ENCODE measurements at regions not wholly inside any gene's neighbourhood (a gene's known extent, or its start where the extent isn't known, plus 50 kb on each side); places are given as distances from the start of the nearest gene placed in this dataset.

DNA sequence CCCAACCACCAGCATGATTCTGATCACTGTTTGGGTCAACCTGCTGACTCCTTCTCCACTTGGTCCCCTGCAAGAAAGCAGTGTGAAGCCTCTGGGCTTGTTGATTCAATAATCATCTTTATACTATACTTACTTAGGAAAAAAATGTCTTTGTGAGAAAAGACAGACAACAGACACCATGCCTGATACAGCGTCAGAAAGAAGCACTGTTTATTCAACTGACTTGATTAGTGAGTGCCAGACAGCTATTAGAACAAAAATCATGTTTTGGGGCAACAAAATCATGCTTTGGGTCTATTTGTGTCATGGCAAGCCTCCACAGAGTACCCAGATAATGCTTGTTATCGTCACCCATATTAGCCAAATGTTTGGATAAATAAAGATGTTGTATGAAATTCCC, 58.7 kb upstream of the ATL2 start:
- no peaks in the 10 kb centered on the region for H3K36me3 ChIP-seq (ENCODE audit: low read length)
- H3F3A ChIP-seq (ENCODE audit: insufficient read depth): no peaks in the 10 kb centered on the region
- H3K9ac ChIP-seq (ENCODE audit: low read length): no peak overlapping the region
- H3K9me3 ChIP-seq (ENCODE audit: insufficient read depth, low read length): no peaks in the 10 kb centered on the region
- no peak overlapping the region for H3K27ac ChIP-seq (ENCODE audit: low read depth, low read length)
- H4K20me1 ChIP-seq (ENCODE audit: low read depth, low read length): no peaks in the 10 kb centered on the region
- no peaks in the 10 kb centered on the region for H3K27me3 ChIP-seq (ENCODE audit: low read length)
- H3K79me2 ChIP-seq (ENCODE audit: insufficient read depth, low read length): no peaks in the 10 kb centered on the region
- no peak for TF ChIP-seq EZH2phosphoT487 (conservative IDR thresholded peaks at IDR 0.05; ENCODE audit: low read length)
- TF ChIP-seq, protein P1, sequence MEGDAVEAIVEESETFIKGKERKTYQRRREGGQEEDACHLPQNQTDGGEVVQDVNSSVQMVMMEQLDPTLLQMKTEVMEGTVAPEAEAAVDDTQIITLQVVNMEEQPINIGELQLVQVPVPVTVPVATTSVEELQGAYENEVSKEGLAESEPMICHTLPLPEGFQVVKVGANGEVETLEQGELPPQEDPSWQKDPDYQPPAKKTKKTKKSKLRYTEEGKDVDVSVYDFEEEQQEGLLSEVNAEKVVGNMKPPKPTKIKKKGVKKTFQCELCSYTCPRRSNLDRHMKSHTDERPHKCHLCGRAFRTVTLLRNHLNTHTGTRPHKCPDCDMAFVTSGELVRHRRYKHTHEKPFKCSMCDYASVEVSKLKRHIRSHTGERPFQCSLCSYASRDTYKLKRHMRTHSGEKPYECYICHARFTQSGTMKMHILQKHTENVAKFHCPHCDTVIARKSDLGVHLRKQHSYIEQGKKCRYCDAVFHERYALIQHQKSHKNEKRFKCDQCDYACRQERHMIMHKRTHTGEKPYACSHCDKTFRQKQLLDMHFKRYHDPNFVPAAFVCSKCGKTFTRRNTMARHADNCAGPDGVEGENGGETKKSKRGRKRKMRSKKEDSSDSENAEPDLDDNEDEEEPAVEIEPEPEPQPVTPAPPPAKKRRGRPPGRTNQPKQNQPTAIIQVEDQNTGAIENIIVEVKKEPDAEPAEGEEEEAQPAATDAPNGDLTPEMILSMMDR (IDR thresholded peaks at IDR 0.05; ENCODE audit: insufficient read depth, low read length, poor library complexity, severe bottlenecking): no peak
- H3K9me2 ChIP-seq (replicated peaks; ENCODE audit: insufficient read depth, low read length): no peaks in the 10 kb centered on the region
- H3K4me2 ChIP-seq (ENCODE audit: low read depth, low read length, poor library complexity, severe bottlenecking): no peak overlapping the region
- no peak overlapping the region for H2AFZ ChIP-seq (ENCODE audit: low read depth, low read length, severe bottlenecking)
- no peak overlapping the region for H3K4me3 ChIP-seq (ENCODE audit: insufficient read depth, low read length, poor library complexity, severe bottlenecking)

DNA sequence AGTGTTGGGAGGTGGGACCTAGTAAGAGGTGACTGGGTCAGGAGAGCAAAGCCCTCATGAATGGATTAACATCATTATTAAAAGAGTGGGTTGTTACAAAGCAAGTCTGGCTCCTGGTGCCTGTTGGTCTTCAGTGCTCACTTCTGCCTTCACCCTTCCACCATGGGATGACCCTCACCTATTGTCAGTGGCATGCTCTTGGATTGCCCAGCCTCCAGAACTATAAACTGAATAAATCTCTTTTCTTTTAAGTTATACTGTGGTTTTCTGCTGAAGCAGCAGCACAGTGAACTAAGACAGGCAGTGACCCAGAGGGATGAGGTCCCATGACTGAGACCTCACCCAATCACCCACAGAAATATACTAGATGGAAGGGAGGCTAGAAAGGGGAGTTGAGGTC, 57.5 kb upstream of the ATL2 start:
- Histone ChIP-seq H3K27me3 (ENCODE audit: low read length) (no peaks in the 10 kb centered on the region), H3K4me2 (ENCODE audit: low read depth, low read length, poor library complexity, severe bottlenecking) (no peak overlapping the region), H3K4me3 (ENCODE audit: insufficient read depth, low read length, poor library complexity, severe bottlenecking) (no peak overlapping the region), H3K27ac (ENCODE audit: low read depth, low read length) (no peak overlapping the region), H4K20me1 (ENCODE audit: low read depth, low read length) (no peaks in the 10 kb centered on the region), H3K9me2 (replicated peaks; ENCODE audit: insufficient read depth, low read length) (no peaks in the 10 kb centered on the region), H3F3A (ENCODE audit: insufficient read depth) (no peaks in the 10 kb centered on the region), H3K9me3 (ENCODE audit: insufficient read depth, low read length) (no peaks in the 10 kb centered on the region), H3K79me2 (ENCODE audit: insufficient read depth, low read length) (no peaks in the 10 kb centered on the region), H3K36me3 (ENCODE audit: low read length) (no peaks in the 10 kb centered on the region), H3K9ac (ENCODE audit: low read length) (no peak overlapping the region), H2AFZ (ENCODE audit: low read depth, low read length, severe bottlenecking) (no peak overlapping the region)
- TF ChIP-seq, protein P1 (IDR thresholded peaks at IDR 0.05; ENCODE audit: insufficient read depth, low read length, poor library complexity, severe bottlenecking): no peak
- no peak for TF ChIP-seq EZH2phosphoT487 (conservative IDR thresholded peaks at IDR 0.05; ENCODE audit: low read length)

DNA sequence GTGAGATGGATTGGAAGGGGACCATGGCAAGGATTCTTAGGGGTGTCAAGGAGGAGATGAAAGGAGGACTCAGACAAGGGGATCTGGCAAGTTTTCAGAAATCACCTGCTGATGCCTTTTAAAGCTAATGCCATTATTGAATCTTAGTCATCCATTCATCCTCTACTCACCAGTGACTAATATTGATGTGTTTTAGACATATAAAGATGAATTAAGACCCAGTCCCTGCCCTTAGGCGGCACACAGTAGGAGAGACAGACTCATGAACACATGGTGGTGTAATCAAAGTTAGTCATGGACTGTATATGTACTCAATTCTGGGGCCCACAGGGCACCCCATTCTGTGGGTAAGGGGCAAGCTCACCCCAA, 56.5 kb upstream of the ATL2 start:
- no peak overlapping the region for H3K9ac ChIP-seq (ENCODE audit: low read length)
- H3K9me3 ChIP-seq (ENCODE audit: insufficient read depth, low read length): no peaks in the 10 kb centered on the region
- H3K27me3 ChIP-seq (ENCODE audit: low read length): no peaks in the 10 kb centered on the region
- H3K4me2 ChIP-seq (ENCODE audit: low read depth, low read length, poor library complexity, severe bottlenecking): no peak overlapping the region
- H3K36me3 ChIP-seq (ENCODE audit: low read length): no peaks in the 10 kb centered on the region
- H3K4me3 ChIP-seq (ENCODE audit: insufficient read depth, low read length, poor library complexity, severe bottlenecking): no peak overlapping the region
- H3F3A ChIP-seq (ENCODE audit: insufficient read depth): no peaks in the 10 kb centered on the region
- TF ChIP-seq, protein P1 (IDR thresholded peaks at IDR 0.05; ENCODE audit: insufficient read depth, low read length, poor library complexity, severe bottlenecking): no peak
- TF ChIP-seq EZH2phosphoT487 (conservative IDR thresholded peaks at IDR 0.05; ENCODE audit: low read length): no peak
- no peak overlapping the region for H2AFZ ChIP-seq (ENCODE audit: low read depth, low read length, severe bottlenecking)
- no peaks in the 10 kb centered on the region for H4K20me1 ChIP-seq (ENCODE audit: low read depth, low read length)
- H3K9me2 ChIP-seq (replicated peaks; ENCODE audit: insufficient read depth, low read length): no peaks in the 10 kb centered on the region
- no peaks in the 10 kb centered on the region for H3K79me2 ChIP-seq (ENCODE audit: insufficient read depth, low read length)
- H3K27ac ChIP-seq (ENCODE audit: low read depth, low read length): no peak overlapping the region

Data from SU-DHL-6 (cell line).